Esophagus muscularis mucosa (tissue), 4 donors: ENCODE measurements at regions not wholly inside any gene's neighbourhood (a gene's known extent, or its start where the extent isn't known, plus 50 kb on each side); places are given as distances from the start of the nearest gene placed in this dataset.

Experiments used
- EP300 ChIP-seq: sonication (generic); formaldehyde crosslinking; IDR thresholded peaks from one replicate; pipeline ENCODE4 v1.6.1; 2017; ENCODE audit warnings: antibody characterized with exemption
- POLR2A ChIP-seq: fragments of 450-650 bp; IDR thresholded peaks from one replicate; pipeline ENCODE4 v1.6.1; 2017; ENCODE audit warnings: antibody characterized with exemption, moderate library complexity, mild to moderate bottlenecking, low read depth
- TF ChIP-seq, protein P1 (sequence below), 3 experiments: fragments of 200-600 bp in 2 of 3; fragments of 450-650 bp in 1 of 3; sonication (generic) in 2 of 3; IDR thresholded peaks; one replicate each; pipeline ENCODE4 v1.5.1; 2017 to 2019; ENCODE audit warnings: antibody characterized with exemption in 3 of 3, mild to moderate bottlenecking in 2 of 3, moderate library complexity in 1 of 3

DNA sequence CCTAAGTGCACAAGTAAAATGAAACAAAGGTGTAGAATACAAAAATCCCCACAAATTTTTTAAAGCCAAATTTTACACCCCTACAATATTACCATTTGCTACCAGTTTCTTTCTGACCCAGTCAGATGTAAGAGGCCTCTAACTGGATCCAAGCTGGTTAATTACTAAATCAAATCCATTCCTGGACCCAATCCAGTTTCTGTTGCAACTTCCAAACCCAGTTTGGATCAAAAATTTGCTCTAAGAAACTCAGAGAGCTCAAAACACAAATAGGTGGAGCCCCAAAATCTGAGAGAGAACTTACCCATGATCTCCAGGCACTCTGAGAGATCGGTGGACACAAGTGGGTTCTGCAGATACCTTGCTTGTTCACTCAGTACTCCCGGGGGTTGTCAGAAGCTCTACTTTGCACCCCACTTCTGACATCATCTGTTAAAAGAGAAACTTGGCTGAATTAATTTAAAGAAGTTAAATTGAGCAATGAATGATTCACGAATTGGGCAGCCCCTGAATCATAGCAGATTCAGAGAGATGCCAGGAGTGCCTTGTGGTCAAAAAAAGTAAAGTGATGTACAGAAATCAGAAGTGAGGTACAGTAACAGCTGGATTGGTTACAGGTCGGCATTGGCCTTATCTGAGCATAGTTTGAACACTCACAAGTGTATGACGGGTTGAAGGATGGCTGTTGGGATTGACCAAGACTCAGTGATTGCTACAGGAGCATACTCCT lies 448.0 kb downstream of the KCNT2 start:
- TF ChIP-seq, protein P1, sequence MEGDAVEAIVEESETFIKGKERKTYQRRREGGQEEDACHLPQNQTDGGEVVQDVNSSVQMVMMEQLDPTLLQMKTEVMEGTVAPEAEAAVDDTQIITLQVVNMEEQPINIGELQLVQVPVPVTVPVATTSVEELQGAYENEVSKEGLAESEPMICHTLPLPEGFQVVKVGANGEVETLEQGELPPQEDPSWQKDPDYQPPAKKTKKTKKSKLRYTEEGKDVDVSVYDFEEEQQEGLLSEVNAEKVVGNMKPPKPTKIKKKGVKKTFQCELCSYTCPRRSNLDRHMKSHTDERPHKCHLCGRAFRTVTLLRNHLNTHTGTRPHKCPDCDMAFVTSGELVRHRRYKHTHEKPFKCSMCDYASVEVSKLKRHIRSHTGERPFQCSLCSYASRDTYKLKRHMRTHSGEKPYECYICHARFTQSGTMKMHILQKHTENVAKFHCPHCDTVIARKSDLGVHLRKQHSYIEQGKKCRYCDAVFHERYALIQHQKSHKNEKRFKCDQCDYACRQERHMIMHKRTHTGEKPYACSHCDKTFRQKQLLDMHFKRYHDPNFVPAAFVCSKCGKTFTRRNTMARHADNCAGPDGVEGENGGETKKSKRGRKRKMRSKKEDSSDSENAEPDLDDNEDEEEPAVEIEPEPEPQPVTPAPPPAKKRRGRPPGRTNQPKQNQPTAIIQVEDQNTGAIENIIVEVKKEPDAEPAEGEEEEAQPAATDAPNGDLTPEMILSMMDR (IDR thresholded peaks at IDR 0.05): no peak
- no peak for TF ChIP-seq POLR2A
- no peak for TF ChIP-seq EP300
